A549 (cell line): ENCODE measurements at regions not wholly inside any gene's neighbourhood (a gene's known extent, or its start where the extent isn't known, plus 50 kb on each side); places are given as distances from the start of the nearest gene placed in this dataset.

Source experiments
- CBX8 ChIP-seq: fragments of 200-600 bp; sonication (generic); IDR thresholded peaks from 2 replicates; pipeline ENCODE4 v1.6.1; 2016
- SMC3 ChIP-seq: fragments of >200 bp; sonication (Bioruptor Twin); formaldehyde crosslinking; IDR thresholded peaks from 3 replicates; pipeline ENCODE4 v1.6.1; 2018; ENCODE audit warnings: inconsistent platforms
- TF ChIP-seq, protein P1 (sequence below): fragments of >200 bp; sonication (Bioruptor Twin); formaldehyde crosslinking; IDR thresholded peaks from 3 replicates; pipeline ENCODE4 v1.5.1; 2016
- TF ChIP-seq, protein P2 (sequence below): IDR thresholded peaks from 2 replicates; pipeline ENCODE4 v1.6.1; 2012

DNA sequence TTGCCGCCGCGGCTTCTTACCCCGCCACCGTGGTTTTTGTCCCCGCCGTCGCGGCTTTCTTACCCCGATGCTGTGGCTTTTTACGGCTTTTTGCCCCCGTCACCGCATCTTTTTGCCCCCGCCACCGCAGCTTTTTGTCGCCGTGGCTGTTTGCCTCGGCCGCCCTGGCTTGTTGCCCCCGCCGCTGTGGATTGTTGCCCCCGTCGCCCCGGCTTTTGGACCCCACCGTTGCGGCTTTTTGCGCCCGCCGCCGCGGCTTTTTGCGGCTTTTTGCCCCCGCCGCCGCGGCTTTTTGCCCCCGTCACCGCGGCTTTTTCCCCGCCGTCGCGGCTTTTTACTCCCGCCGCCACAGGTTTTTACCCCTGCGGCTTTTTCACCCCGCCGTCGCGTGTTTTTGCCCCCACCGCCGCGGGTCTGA, 3934.3 kb downstream of the SRGAP2C start:
- TF ChIP-seq, protein P1, sequence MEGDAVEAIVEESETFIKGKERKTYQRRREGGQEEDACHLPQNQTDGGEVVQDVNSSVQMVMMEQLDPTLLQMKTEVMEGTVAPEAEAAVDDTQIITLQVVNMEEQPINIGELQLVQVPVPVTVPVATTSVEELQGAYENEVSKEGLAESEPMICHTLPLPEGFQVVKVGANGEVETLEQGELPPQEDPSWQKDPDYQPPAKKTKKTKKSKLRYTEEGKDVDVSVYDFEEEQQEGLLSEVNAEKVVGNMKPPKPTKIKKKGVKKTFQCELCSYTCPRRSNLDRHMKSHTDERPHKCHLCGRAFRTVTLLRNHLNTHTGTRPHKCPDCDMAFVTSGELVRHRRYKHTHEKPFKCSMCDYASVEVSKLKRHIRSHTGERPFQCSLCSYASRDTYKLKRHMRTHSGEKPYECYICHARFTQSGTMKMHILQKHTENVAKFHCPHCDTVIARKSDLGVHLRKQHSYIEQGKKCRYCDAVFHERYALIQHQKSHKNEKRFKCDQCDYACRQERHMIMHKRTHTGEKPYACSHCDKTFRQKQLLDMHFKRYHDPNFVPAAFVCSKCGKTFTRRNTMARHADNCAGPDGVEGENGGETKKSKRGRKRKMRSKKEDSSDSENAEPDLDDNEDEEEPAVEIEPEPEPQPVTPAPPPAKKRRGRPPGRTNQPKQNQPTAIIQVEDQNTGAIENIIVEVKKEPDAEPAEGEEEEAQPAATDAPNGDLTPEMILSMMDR = no peak
- TF ChIP-seq, protein P2, sequence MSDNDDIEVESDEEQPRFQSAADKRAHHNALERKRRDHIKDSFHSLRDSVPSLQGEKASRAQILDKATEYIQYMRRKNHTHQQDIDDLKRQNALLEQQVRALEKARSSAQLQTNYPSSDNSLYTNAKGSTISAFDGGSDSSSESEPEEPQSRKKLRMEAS = no peak
- TF ChIP-seq SMC3 (no peak), CBX8 (no peak)
